Adrenal gland (tissue), 5 donors: ENCODE measurements at regions not wholly inside any gene's neighbourhood (a gene's known extent, or its start where the extent isn't known, plus 50 kb on each side); places are given as distances from the start of the nearest gene placed in this dataset.

Source experiments
- CTCF ChIP-seq, 6 experiments: fragments of 450-650 bp in 4 of 6; fragments of 200-600 bp in 2 of 6; sonication (generic) in 1 of 6; IDR thresholded peaks; 1 replicate in 5 of 6; 2 replicates in 1 of 6; pipeline versions ENCODE4 v1.5.1 to v1.8.0; 2016 to 2021; ENCODE audit warnings: antibody characterized with exemption in 6 of 6, mild to moderate bottlenecking in 2 of 6, moderate library complexity in 1 of 6
- POLR2A ChIP-seq, 2 donors: fragments of 450-650 bp; IDR thresholded peaks; one replicate each; pipeline ENCODE4 v1.6.1; 2017; ENCODE audit warnings: antibody characterized with exemption in 2 of 2, mild to moderate bottlenecking in 2 of 2, moderate library complexity in 1 of 2
- donor health status: DM: no; HTN: no; CAD: no.

DNA sequence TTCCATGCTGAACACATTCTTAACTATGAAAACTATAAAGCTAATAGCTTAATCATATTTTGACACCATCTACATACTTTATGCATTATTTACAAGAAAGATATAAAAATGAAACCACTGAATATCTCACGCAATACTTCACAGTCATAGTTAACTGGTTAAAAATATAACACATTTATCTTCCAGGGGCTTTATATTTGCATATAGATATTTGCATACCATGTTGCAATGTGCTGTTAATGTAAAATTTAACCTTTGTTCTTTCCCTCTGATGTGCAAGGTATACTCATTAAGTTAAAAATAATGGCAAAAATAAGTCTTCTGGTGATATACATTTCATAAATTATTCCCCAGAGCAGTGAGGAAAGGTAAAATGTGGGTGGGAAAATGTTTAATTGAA lies 76.9 kb upstream of the MGMT start:
- TF ChIP-seq CTCF (IDR thresholded peaks at IDR 0.05): no peak
- no peak for TF ChIP-seq POLR2A (IDR thresholded peaks at IDR 0.05)
